ENCODE measurements at regions not wholly inside any gene's neighbourhood (a gene's known extent, or its start where the extent isn't known, plus 50 kb on each side); places are given as distances from the start of the nearest gene placed in this dataset.

- no peaks in the 10 kb centered on the region for H3K27me3 ChIP-seq (ENCODE audit: insufficient read depth, low read length, poor library complexity, severe bottlenecking)
- no peak overlapping the region for H3K9ac ChIP-seq (ENCODE audit: low read depth, low read length, poor library complexity, severe bottlenecking)
- no peaks in the 10 kb centered on the region for H3K9me2 ChIP-seq (replicated peaks; ENCODE audit: low read depth, low read length)
- no peak overlapping the region for H2AFZ ChIP-seq (ENCODE audit: low read length)
- no peaks in the 10 kb centered on the region for H3F3A ChIP-seq (ENCODE audit: low read depth)
- no peaks in the 10 kb centered on the region for H4K20me1 ChIP-seq (ENCODE audit: insufficient read depth, low read length, poor library complexity, severe bottlenecking)
- peaks cover 13% of the 10 kb centered on the region for H3K4me1 ChIP-seq (ENCODE audit: insufficient read depth, low read length, poor library complexity, severe bottlenecking)
- H3K9me3 ChIP-seq (ENCODE audit: insufficient read depth, low read depth, low read length), result no peaks in the 10 kb centered on the region
- no peaks in the 10 kb centered on the region for H3K79me2 ChIP-seq (ENCODE audit: insufficient read depth, low read length)
- H3K4me2 ChIP-seq (ENCODE audit: low read depth, low read length, poor library complexity, severe bottlenecking), result no peak overlapping the region
- H3K4me3 ChIP-seq (ENCODE audit: low read length, poor library complexity, severe bottlenecking), result no peak overlapping the region
- no peak for TF ChIP-seq CTCF (conservative IDR thresholded peaks at IDR 0.05; ENCODE audit: low read length)
- no peak for TF ChIP-seq EZH2phosphoT487 (IDR thresholded peaks at IDR 0.05; ENCODE audit: borderline replicate concordance)
- no peaks in the 10 kb centered on the region for H3K36me3 ChIP-seq (ENCODE audit: insufficient read depth, low read length)
Observed at GRCh38 chr14:77988970-77989369, 181.2 kb upstream of the NRXN3 start.

GRCh38 chr14:77989441-77989991 is 180.7 kb upstream of the NRXN3 start:
- no peak overlapping the region for H2AFZ ChIP-seq (ENCODE audit: low read length)
- TF ChIP-seq CTCF (conservative IDR thresholded peaks at IDR 0.05; ENCODE audit: low read length) (no peak), EZH2phosphoT487 (IDR thresholded peaks at IDR 0.05; ENCODE audit: borderline replicate concordance) (no peak)
- no peak overlapping the region for H3K4me3 ChIP-seq (ENCODE audit: low read length, poor library complexity, severe bottlenecking)

GRCh38 chr14:77990337-77990736 is 179.8 kb upstream of the NRXN3 start:
- Histone ChIP-seq H3K9me2 (replicated peaks; ENCODE audit: low read depth, low read length) (no peaks in the 10 kb centered on the region), H3K36me3 (ENCODE audit: insufficient read depth, low read length) (no peaks in the 10 kb centered on the region), H3F3A (ENCODE audit: low read depth) (no peaks in the 10 kb centered on the region), H3K4me1 (ENCODE audit: insufficient read depth, low read length, poor library complexity, severe bottlenecking) (peaks cover 2% of the 10 kb centered on the region), H3K27me3 (ENCODE audit: insufficient read depth, low read length, poor library complexity, severe bottlenecking) (no peaks in the 10 kb centered on the region), H3K4me2 (ENCODE audit: low read depth, low read length, poor library complexity, severe bottlenecking) (no peak overlapping the region), H3K4me3 (ENCODE audit: low read length, poor library complexity, severe bottlenecking) (no peak overlapping the region), H3K9me3 (ENCODE audit: insufficient read depth, low read depth, low read length) (no peaks in the 10 kb centered on the region), H3K9ac (ENCODE audit: low read depth, low read length, poor library complexity, severe bottlenecking) (no peak overlapping the region), H4K20me1 (ENCODE audit: insufficient read depth, low read length, poor library complexity, severe bottlenecking) (no peaks in the 10 kb centered on the region), H3K79me2 (ENCODE audit: insufficient read depth, low read length) (no peaks in the 10 kb centered on the region), H2AFZ (ENCODE audit: low read length) (no peak overlapping the region)
- TF ChIP-seq CTCF (conservative IDR thresholded peaks at IDR 0.05; ENCODE audit: low read length) (no peak), EZH2phosphoT487 (IDR thresholded peaks at IDR 0.05; ENCODE audit: borderline replicate concordance) (no peak)

More at GRCh38 chr14:77989441-77989991, 180.7 kb upstream of the NRXN3 start:
- H3K9me3 ChIP-seq (ENCODE audit: insufficient read depth, low read depth, low read length), result no peaks in the 10 kb centered on the region
- no peak overlapping the region for H3K4me2 ChIP-seq (ENCODE audit: low read depth, low read length, poor library complexity, severe bottlenecking)
- no peaks in the 10 kb centered on the region for H3K36me3 ChIP-seq (ENCODE audit: insufficient read depth, low read length)
- peaks cover 10% of the 10 kb centered on the region for H3K4me1 ChIP-seq (ENCODE audit: insufficient read depth, low read length, poor library complexity, severe bottlenecking)
- H3K27me3 ChIP-seq (ENCODE audit: insufficient read depth, low read length, poor library complexity, severe bottlenecking), result no peaks in the 10 kb centered on the region
- H3K79me2 ChIP-seq (ENCODE audit: insufficient read depth, low read length), result no peaks in the 10 kb centered on the region
- no peak overlapping the region for H3K9ac ChIP-seq (ENCODE audit: low read depth, low read length, poor library complexity, severe bottlenecking)
- no peaks in the 10 kb centered on the region for H4K20me1 ChIP-seq (ENCODE audit: insufficient read depth, low read length, poor library complexity, severe bottlenecking)
- no peaks in the 10 kb centered on the region for H3K9me2 ChIP-seq (replicated peaks; ENCODE audit: low read depth, low read length)
- H3F3A ChIP-seq (ENCODE audit: low read depth), result no peaks in the 10 kb centered on the region

Data from Loucy (cell line).